SK-N-SH (cell line): ENCODE measurements at regions not wholly inside any gene's neighbourhood (a gene's known extent, or its start where the extent isn't known, plus 50 kb on each side); places are given as distances from the start of the nearest gene placed in this dataset.

ENCODE experiments used
- CTCF ChIA-PET: fragments of 300-600, 350-600 bp; formaldehyde crosslinking; extraction: SDS; loops from one replicate; lab custom pipeline; 2021; lab: Yijun Ruan, JAX
- POLR2A ChIA-PET: fragments of 350-600 bp; sonication (Branson Sonifier 250); formaldehyde crosslinking; extraction: SDS; loops from one replicate; lab custom pipeline; 2020; ENCODE audit warnings: antibody characterized with exemption, inconsistent platforms; lab: Yijun Ruan, JAX
- DNase-seq: peaks from one replicate; pipeline ENCODE4 v3.0.0; 2012
- H2AFZ ChIP-seq: fragments of 200-600 bp; sonication (generic); 2 replicates; pipeline ENCODE4 v1.8.1; 2016; ENCODE audit warnings: antibody characterized with exemption, mild to moderate bottlenecking, low read depth
- H3F3A ChIP-seq: fragments of 200-600 bp; sonication (generic); replicated peaks from 2 replicates; pipeline ENCODE3; 2016; ENCODE audit warnings: antibody characterized with exemption, mild to moderate bottlenecking; ENCODE audit not compliant: insufficient read depth
- H3K27ac ChIP-seq, 2 experiments: fragments of 200-500 bp in 1 of 2; fragments of 200-600 bp in 1 of 2; sonication (Bioruptor generic) in 1 of 2; sonication (generic), shearing (Covaris generic) in 1 of 2; 2 replicates each; pipeline versions ENCODE4 v1.5.1 to v1.6.1; 2014 to 2016; ENCODE audit warnings: low read depth in 2 of 2, inconsistent platforms in 1 of 2, low read length in 1 of 2, mild to moderate bottlenecking in 1 of 2, mixed read lengths in 1 of 2
- H3K27me3 ChIP-seq: fragments of 200-600 bp; sonication (generic), shearing (Covaris generic); 2 replicates; pipeline ENCODE4 v1.6.1; 2016; ENCODE audit warnings: mixed run types; ENCODE audit not compliant: insufficient read depth
- H3K36me3 ChIP-seq, 2 experiments: fragments of 200-500 bp in 1 of 2; fragments of 200-600 bp in 1 of 2; sonication (Bioruptor generic) in 1 of 2; sonication (generic) in 1 of 2; replicated peaks in 1 of 2; 2 replicates each; pipeline versions ENCODE3 to v1.5.1; 2014 to 2016; ENCODE audit warnings: low read length in 1 of 2, mild to moderate bottlenecking in 1 of 2; ENCODE audit not compliant: insufficient read depth in 2 of 2, control insufficient read depth in 1 of 2
- H3K4me1 ChIP-seq, 2 experiments: fragments of 200-500 bp in 1 of 2; fragments of 200-600 bp in 1 of 2; sonication (Bioruptor generic) in 1 of 2; sonication (generic), shearing (Covaris generic) in 1 of 2; 2 replicates each; pipeline versions ENCODE4 v1.5.1 to v1.6.1; 2014 to 2016; ENCODE audit warnings: low read depth in 1 of 2, low read length in 1 of 2, mixed run types in 1 of 2; ENCODE audit not compliant: insufficient read depth in 2 of 2, control insufficient read depth in 1 of 2
- H3K4me2 ChIP-seq: fragments of 200-600 bp; sonication (generic), shearing (Covaris generic); 2 replicates; pipeline ENCODE4 v1.6.1; 2017; ENCODE audit warnings: mixed run types
- H3K4me3 ChIP-seq, 2 experiments: fragments of 200-500 bp in 1 of 2; fragments of 200-600 bp in 1 of 2; sonication (Bioruptor generic) in 1 of 2; sonication (generic), shearing (Covaris generic) in 1 of 2; 2 replicates each; pipeline versions ENCODE4 v1.5.1 to v1.8.1; 2014 to 2016; ENCODE audit warnings: low read depth in 2 of 2, inconsistent platforms in 1 of 2, low read length in 1 of 2, mild to moderate bottlenecking in 1 of 2, mixed read lengths in 1 of 2, moderate library complexity in 1 of 2
- H3K79me2 ChIP-seq: fragments of 200-600 bp; sonication (generic); 2 replicates; pipeline ENCODE4 v1.8.1; 2017; ENCODE audit warnings: mild to moderate bottlenecking; ENCODE audit not compliant: insufficient read depth
- H3K9ac ChIP-seq: fragments of 200-600 bp; sonication (generic); 2 replicates; pipeline ENCODE4 v1.6.1; 2017; ENCODE audit warnings: mixed run types
- H3K9me2 ChIP-seq: fragments of 200-600 bp; sonication (generic); 2 replicates; pipeline ENCODE4 v1.6.1; 2017; ENCODE audit warnings: mixed run types
- H3K9me3 ChIP-seq: fragments of 200-600 bp; sonication (generic); 2 replicates; pipeline ENCODE4 v1.6.1; 2017; ENCODE audit warnings: mixed run types, mild to moderate bottlenecking, moderate library complexity
- H4K20me1 ChIP-seq: fragments of 200-600 bp; sonication (generic); 2 replicates; pipeline ENCODE4 v1.6.1; 2017; ENCODE audit warnings: mild to moderate bottlenecking, mixed run types; ENCODE audit not compliant: insufficient read depth
- CTCF ChIP-seq: fragments of 200-600 bp; sonication (generic); IDR thresholded peaks from 2 replicates; pipeline ENCODE4 v1.6.1; 2017; ENCODE audit warnings: antibody characterized with exemption, mild to moderate bottlenecking, moderate library complexity
- ELF1 ChIP-seq: IDR thresholded peaks from 2 replicates; pipeline ENCODE4 v1.4.0; 2012
- FOSL2 ChIP-seq: IDR thresholded peaks from 2 replicates; pipeline ENCODE4 v1.4.0; 2012; ENCODE audit warnings: low read depth, mild to moderate bottlenecking, moderate library complexity, borderline replicate concordance
- FOXJ3 ChIP-seq: sonication (generic); formaldehyde crosslinking; IDR thresholded peaks from 2 replicates; pipeline ENCODE4 v1.5.1; 2020; ENCODE audit warnings: mild to moderate bottlenecking, missing genetic modification reagents
- GABPA ChIP-seq: IDR thresholded peaks from 2 replicates; pipeline ENCODE4 v1.4.0; 2012; ENCODE audit warnings: low read depth, mild to moderate bottlenecking
- IRF3 ChIP-seq: fragments of 150-350 bp; IDR thresholded peaks from 2 replicates; pipeline ENCODE4 v1.6.1; 2016; ENCODE audit warnings: mild to moderate bottlenecking, low read depth, low read length
- MAX ChIP-seq: IDR thresholded peaks from 2 replicates; pipeline ENCODE4 v1.4.0; 2012; ENCODE audit warnings: low read depth
- MEF2A ChIP-seq: IDR thresholded peaks from 2 replicates; pipeline ENCODE4 v1.4.0; 2012; ENCODE audit warnings: low read depth, borderline replicate concordance
- NFIC ChIP-seq: IDR thresholded peaks from 2 replicates; pipeline ENCODE4 v1.4.0; 2012; ENCODE audit warnings: borderline replicate concordance
- NRF1 ChIP-seq: IDR thresholded peaks from 2 replicates; pipeline ENCODE4 v1.6.1; 2012; ENCODE audit warnings: low read depth, mild to moderate bottlenecking, low read length
- POLR2AphosphoS5 ChIP-seq: IDR thresholded peaks from 2 replicates; pipeline ENCODE4 v1.6.1; 2012; ENCODE audit warnings: low read depth, low read length
- RFX5 ChIP-seq: IDR thresholded peaks from 2 replicates; pipeline ENCODE4 v1.6.1; 2012; ENCODE audit warnings: mild to moderate bottlenecking, improper control_type of control experiment, low read length
- RXRA ChIP-seq: IDR thresholded peaks from 2 replicates; pipeline ENCODE4 v1.4.0; 2012; ENCODE audit warnings: low read depth, mild to moderate bottlenecking, borderline replicate concordance
- SIN3A ChIP-seq: IDR thresholded peaks from 2 replicates; pipeline ENCODE4 v1.6.1; 2012; ENCODE audit warnings: low read depth, mild to moderate bottlenecking, low read length, moderate library complexity, borderline replicate concordance
- TEAD4 ChIP-seq: IDR thresholded peaks from 2 replicates; pipeline ENCODE4 v1.4.0; 2012; ENCODE audit warnings: mild to moderate bottlenecking, borderline replicate concordance; ENCODE audit not compliant: insufficient read depth
- USF1 ChIP-seq: IDR thresholded peaks from 2 replicates; pipeline ENCODE4 v1.4.0; 2012; ENCODE audit warnings: low read depth, borderline replicate concordance
- YY1 ChIP-seq: IDR thresholded peaks from 2 replicates; pipeline ENCODE4 v1.4.0; 2012; ENCODE audit warnings: low read depth, mild to moderate bottlenecking
- WGBS: methylation state at CpG from one replicate; pipeline ENCODE4 v1.1.6; 2017; ENCODE audit warnings: low lambda C conversion rate; 5-methylcytosine and 5-hydroxymethylcytosine counted together

GRCh38 chr6:117206944-117207687, 58.2 kb upstream of the VGLL2 start:
- no peak for TF ChIP-seq CTCF
- TF ChIP-seq RFX5 = peak; percentile 24; the same call in 1 of the 2 replicates
- POLR2A ChIA-PET = no interaction called here
- Histone ChIP-seq H3K9me2 (no peaks in the 10 kb centered on the region), H3K27me3 (no peaks in the 10 kb centered on the region), H3K4me1 (no peaks in the 10 kb centered on the region), H4K20me1 (no peaks in the 10 kb centered on the region), H2AFZ (no peak overlapping the region), H3K4me2 (no peak overlapping the region), H3F3A (no peaks in the 10 kb centered on the region), H3K9me3 (no peaks in the 10 kb centered on the region), H3K27ac (no peak overlapping the region), H3K9ac (no peak overlapping the region), H3K4me3 (no peak overlapping the region), H3K79me2 (no peaks in the 10 kb centered on the region), H3K36me3 (no peaks in the 10 kb centered on the region)
- DNase-seq = no peak
- WGBS = 25% methylated on average over 8 of the region's 8 CpGs
- CTCF ChIA-PET = no interaction called here

- POLR2A ChIA-PET = no interaction called here
- WGBS = 4% methylated on average over 1 of the region's 1 CpG
- CTCF ChIA-PET = no interaction called here
Measured at GRCh38 chr6:117210279-117210678, 55.1 kb upstream of the VGLL2 start.

More at GRCh38 chr6:117210279-117210678, 55.1 kb upstream of the VGLL2 start:
- no peaks in the 10 kb centered on the region for H3K36me3 ChIP-seq
- H2AFZ ChIP-seq = no peak overlapping the region
- TF ChIP-seq IRF3 = no peak
- TF ChIP-seq FOXJ3 (CRISPR knock-in tag) = no peak
- TF ChIP-seq RFX5 = no peak
- TF ChIP-seq POLR2AphosphoS5 = no peak
- TF ChIP-seq SIN3A = no peak
- TF ChIP-seq ELF1 = no peak
- no peak for TF ChIP-seq YY1
- no peak for TF ChIP-seq MEF2A
- TF ChIP-seq RXRA = no peak
- TF ChIP-seq GABPA = no peak
- no peak for TF ChIP-seq USF1
- TF ChIP-seq NRF1 = no peak
- TF ChIP-seq TEAD4 = no peak
- no peak for TF ChIP-seq NFIC
- TF ChIP-seq MAX = no peak
- TF ChIP-seq FOSL2 = no peak
- TF ChIP-seq, all 33 proteins: peak for 0
- H3K79me2 ChIP-seq = no peaks in the 10 kb centered on the region
- H3K4me3 ChIP-seq = no peak overlapping the region
- H3K4me2 ChIP-seq = no peak overlapping the region
- H3K4me1 ChIP-seq = no peaks in the 10 kb centered on the region
- no peak overlapping the region for H3K9ac ChIP-seq
- H3F3A ChIP-seq = no peaks in the 10 kb centered on the region
- H4K20me1 ChIP-seq = no peaks in the 10 kb centered on the region
- no peaks in the 10 kb centered on the region for H3K27me3 ChIP-seq
- no peak for DNase-seq
- H3K27ac ChIP-seq = no peak overlapping the region
- H3K9me3 ChIP-seq = no peaks in the 10 kb centered on the region
- no peaks in the 10 kb centered on the region for H3K9me2 ChIP-seq
